K562 (cell line): ENCODE measurements at regions not wholly inside any gene's neighbourhood (a gene's known extent, or its start where the extent isn't known, plus 50 kb on each side); places are given as distances from the start of the nearest gene placed in this dataset.

ENCODE experiments used
- ATAC-seq: fragments of 200-7000 bp; cut with Tn5 transposase; 3 replicates; pipeline ENCODE4 v1.9.1; 2020; ENCODE audit warnings: moderate library complexity
- BruUV-seq: library from RNA; stranded (reverse); fragments of 400-500 nt; replicated peaks from 2 replicates; lab custom pipeline; 2021; lab: Mats Ljungman, UMichigan
- CTCF ChIA-PET: fragments of 300-600 bp; formaldehyde crosslinking; extraction: SDS; loops from one replicate; lab custom pipeline; 2021; ENCODE audit warnings: low intra/inter-chr PET ratio; lab: Yijun Ruan, JAX
- POLR2A ChIA-PET: fragments of 300-600, 350-650 bp; sonication (Branson Sonifier 250); formaldehyde crosslinking; extraction: SDS; loops from one replicate; lab custom pipeline; 2021; ENCODE audit warnings: antibody characterized with exemption, inconsistent platforms; lab: Yijun Ruan, JAX
- DNase-seq, 4 experiments: peaks; one replicate each; pipeline versions ENCODE4 v3.0.0 to v3.0.0-alpha.2; 2011 to 2018; ENCODE audit warnings: low spot score in 3 of 4, mixed read lengths in 3 of 4; ENCODE audit errors: extremely low read depth in 1 of 4
- FAIRE-seq: peaks from 2 replicates; lab custom pipeline; 2011; peaks lifted over from hg19 to GRCh38; lab: Jason Lieb, UNC
- H2AFZ ChIP-seq: 2 replicates; pipeline ENCODE4 v1.6.0; 2011; ENCODE audit warnings: low read depth, low read length, control low read depth, inconsistent platforms
- H3K27ac ChIP-seq: fragments of 200-600 bp; 3 replicates; pipeline ENCODE4 v1.8.0; 2011; ENCODE audit warnings: low read depth, mild to moderate bottlenecking, control low read depth, inconsistent platforms, low read length, moderate library complexity, mixed read lengths; ENCODE audit errors: extremely low read depth
- H3K27me3 ChIP-seq, 2 experiments: fragments of 300-600 bp in 1 of 2; 2 replicates in 1 of 2; 3 replicates in 1 of 2; pipeline versions ENCODE4 v1.6.0 to v1.8.0; 2011; ENCODE audit warnings: inconsistent platforms in 2 of 2, low read length in 2 of 2, mild to moderate bottlenecking in 1 of 2, mixed read lengths in 1 of 2, moderate library complexity in 1 of 2; ENCODE audit not compliant: control insufficient read depth in 2 of 2, insufficient read depth in 2 of 2
- H3K36me3 ChIP-seq: fragments of 300-600 bp; 3 replicates; pipeline ENCODE4 v1.8.0; 2011; ENCODE audit warnings: mild to moderate bottlenecking, low read length, inconsistent platforms; ENCODE audit not compliant: control insufficient read depth, insufficient read depth
- H3K4me1 ChIP-seq, 2 experiments: fragments of 200-600 bp in 1 of 2; replicated peaks in 1 of 2; 2 replicates in 1 of 2; 3 replicates in 1 of 2; pipeline versions ENCODE4 v1.5.1 to v1.8.0; 2011; ENCODE audit warnings: inconsistent platforms in 2 of 2, low read length in 2 of 2, mild to moderate bottlenecking in 1 of 2, mixed read lengths in 1 of 2, moderate library complexity in 1 of 2; ENCODE audit not compliant: control insufficient read depth in 2 of 2, insufficient read depth in 2 of 2
- H3K4me2 ChIP-seq: 2 replicates; pipeline ENCODE4 v1.6.1; 2011; ENCODE audit warnings: low read length, control low read depth, inconsistent platforms, mixed read lengths; ENCODE audit not compliant: insufficient read depth
- H3K4me3 ChIP-seq: fragments of 200-600 bp; sonication (generic), shearing (Covaris generic); 2 replicates; pipeline ENCODE4 v1.5.1; 2016; ENCODE audit warnings: control low read depth, inconsistent platforms
- H3K79me2 ChIP-seq: fragments of 200-600 bp; 3 replicates; pipeline ENCODE4 v1.8.0; 2011; ENCODE audit warnings: low read length, inconsistent platforms; ENCODE audit not compliant: control insufficient read depth, insufficient read depth
- H3K9ac ChIP-seq, 2 experiments: 2 replicates each; pipeline versions ENCODE4 v1.6.0 to v1.6.1; 2011; ENCODE audit warnings: low read depth in 2 of 2, low read length in 2 of 2, control low read depth in 1 of 2, inconsistent platforms in 1 of 2, mild to moderate bottlenecking in 1 of 2, mixed read lengths in 1 of 2; ENCODE audit not compliant: insufficient read depth in 1 of 2
- H3K9me1 ChIP-seq: one replicate; pipeline ENCODE4 v1.6.0; 2011; ENCODE audit warnings: inconsistent platforms, mild to moderate bottlenecking, low read length, moderate library complexity; ENCODE audit not compliant: control insufficient read depth, insufficient read depth
- H3K9me3 ChIP-seq: replicated peaks from 2 replicates; pipeline ENCODE4 v1.5.1; 2011; ENCODE audit warnings: low read depth, low read length, inconsistent platforms; ENCODE audit not compliant: control insufficient read depth, insufficient read depth
- H4K20me1 ChIP-seq: replicated peaks from 2 replicates; pipeline ENCODE4 v1.6.1; 2011; ENCODE audit warnings: low read length, inconsistent platforms, mixed read lengths; ENCODE audit not compliant: control insufficient read depth, insufficient read depth
- DPF2 ChIP-seq: fragments of 450-650 bp; IDR thresholded peaks from 2 replicates; pipeline ENCODE4 v1.6.1; 2016
- MECOM ChIP-seq: fragments of 250-450 bp; sonication (Bioruptor Pico); IDR thresholded peaks from 2 replicates; pipeline ENCODE4 v1.8.0; 2022; ENCODE audit warnings: inconsistent platforms
- PHTF2 ChIP-seq: fragments of 250-450 bp; sonication (Bioruptor Pico); IDR thresholded peaks from 2 replicates; pipeline ENCODE4 v1.5.0; 2021; ENCODE audit warnings: mild to moderate bottlenecking
- REST ChIP-seq, 2 experiments: fragments of 450-650 bp; formaldehyde crosslinking in 1 of 2; IDR thresholded peaks; 2 replicates each; pipeline versions ENCODE4 v1.4.0 to v1.6.1; 2014 to 2020; ENCODE audit warnings: mild to moderate bottlenecking in 2 of 2, borderline replicate concordance in 1 of 2, low read depth in 1 of 2
- SOX6 ChIP-seq: fragments of 450-650 bp; IDR thresholded peaks from 2 replicates; pipeline ENCODE4 v1.6.1; 2014; ENCODE audit warnings: mild to moderate bottlenecking
- TAF7 ChIP-seq: fragments of 450-650 bp; IDR thresholded peaks from 2 replicates; pipeline ENCODE4 v1.6.1; 2016; ENCODE audit warnings: missing genetic modification characterization, missing compliant biosample characterization
- TAL1 ChIP-seq: fragments of 450-650 bp; IDR thresholded peaks from 2 replicates; pipeline ENCODE4 v1.6.1; 2016; ENCODE audit warnings: mild to moderate bottlenecking
- TCF7L2 ChIP-seq: fragments of 150-350 bp; IDR thresholded peaks from 2 replicates; pipeline ENCODE4 v1.6.1; 2016; ENCODE audit warnings: low read depth, mild to moderate bottlenecking, low read length, moderate library complexity
- TSC22D4 ChIP-seq: fragments of 450-650 bp; IDR thresholded peaks from 2 replicates; pipeline ENCODE4 v1.6.1; 2016; ENCODE audit warnings: missing genetic modification characterization, missing biosample characterization, control low read depth
- ZBTB17 ChIP-seq: fragments of 450-650 bp; formaldehyde crosslinking; IDR thresholded peaks from 2 replicates; pipeline ENCODE4 v1.4.0; 2020; ENCODE audit warnings: mild to moderate bottlenecking
- ZEB2 ChIP-seq: fragments of 450-650 bp; IDR thresholded peaks from 2 replicates; pipeline ENCODE4 v1.6.1; 2016
- ZNF143 ChIP-seq: sonication (generic); formaldehyde crosslinking; IDR thresholded peaks from 2 replicates; pipeline ENCODE4 v1.9.0; 2022; ENCODE audit warnings: mild to moderate bottlenecking, missing genetic modification reagents
- ZNF436 ChIP-seq: fragments of 250-450, 450-650 bp; sonication (Bioruptor Pico); formaldehyde crosslinking; IDR thresholded peaks from 2 replicates; pipeline ENCODE4 v1.7.0; 2020; ENCODE audit warnings: mild to moderate bottlenecking
- WGBS: fragments of 100-300 bp; shearing (Covaris generic); methylation state at CpG from one replicate; pipeline ENCODE4 v1.1.6; 2016; ENCODE audit warnings: low coverage, mixed read lengths; ENCODE audit not compliant: insufficient coverage; ENCODE audit errors: missing lambda C conversion rate; 5-methylcytosine and 5-hydroxymethylcytosine counted together
- in situ Hi-C: fragments of 300-500 bp; cut with MboI; formaldehyde crosslinking; loops from 4 replicates; pipeline ENCODE4 v1.15.0; 2018; ENCODE audit warnings: inconsistent platforms, mixed read lengths
- intact Hi-C: fragments of 100-400 bp; cut with micrococcal nuclease; formaldehyde crosslinking; loops from 2 replicates; pipeline ENCODE4 v1.14.2; 2022

GRCh38 chr9:102459828-102460227, 535.3 kb upstream of the CYLC2 start:
- H3K79me2 ChIP-seq = no peaks in the 10 kb centered on the region
- DNase-seq (no peak), ATAC-seq (no peak), FAIRE-seq (no peak)
- no peak overlapping the region for H2AFZ ChIP-seq
- H3K9ac ChIP-seq = no peak overlapping the region
- CTCF ChIA-PET = no interaction called here
- in situ Hi-C loops = no loop called here
- H3K27me3 ChIP-seq = no peaks in the 10 kb centered on the region
- H3K27ac ChIP-seq = no peak overlapping the region
- no peaks in the 10 kb centered on the region for H3K4me1 ChIP-seq
- no TSS peak for BruUV-seq
- WGBS = 0% methylated on average over 1 of the region's 1 CpG
- intact Hi-C loops = no loop called here
- H3K9me3 ChIP-seq = no peaks in the 10 kb centered on the region
- H3K4me2 ChIP-seq = no peak overlapping the region
- no peak for TF ChIP-seq TCF7L2
- no peak for TF ChIP-seq MECOM
- no peak for TF ChIP-seq ZNF143
- no peak for TF ChIP-seq PHTF2 (CRISPR knock-in tag)
- no peak for TF ChIP-seq TAF7
- TF ChIP-seq SOX6 = no peak
- no peak for TF ChIP-seq REST (IDR thresholded peaks at IDR 0.05; ENCODE audit: borderline replicate concordance)
- TF ChIP-seq REST (CRISPR knock-in tag; IDR thresholded peaks at IDR 0.05; ENCODE audit: low read depth) = no peak
- TF ChIP-seq DPF2 = no peak
- TF ChIP-seq ZNF436 (CRISPR knock-in tag) = no peak
- TF ChIP-seq TSC22D4 (tag) = no peak
- no peak for TF ChIP-seq TAL1
- TF ChIP-seq ZEB2 = no peak
- no peak for TF ChIP-seq ZBTB17 (CRISPR knock-in tag)
- no peaks in the 10 kb centered on the region for H3K9me1 ChIP-seq
- H4K20me1 ChIP-seq = no peaks in the 10 kb centered on the region
- H3K4me3 ChIP-seq = no peak overlapping the region
- H3K36me3 ChIP-seq = no peaks in the 10 kb centered on the region
- POLR2A ChIA-PET = interaction anchor here (0.7 kb wide), 1 partner anchor 8 kb away, joined by 4 read pairs; no protein-coding TSS in a partner anchor
